PC-3 (cell line): ENCODE measurements at regions not wholly inside any gene's neighbourhood (a gene's known extent, or its start where the extent isn't known, plus 50 kb on each side); places are given as distances from the start of the nearest gene placed in this dataset.

ENCODE experiments used
- EZH2 ChIP-seq: fragments of 300-600 bp; sonication (generic); IDR thresholded peaks from one replicate; pipeline ENCODE4 v1.6.1; 2017; ENCODE audit warnings: antibody characterized with exemption, mild to moderate bottlenecking, low read length; ENCODE audit not compliant: unreplicated experiment
- TF ChIP-seq, protein P1 (sequence below): fragments of 300-600 bp; sonication (generic); conservative IDR thresholded peaks from 2 replicates; pipeline ENCODE4 v1.5.1; 2017; ENCODE audit warnings: antibody characterized with exemption, low read depth, mild to moderate bottlenecking, low read length

DNA sequence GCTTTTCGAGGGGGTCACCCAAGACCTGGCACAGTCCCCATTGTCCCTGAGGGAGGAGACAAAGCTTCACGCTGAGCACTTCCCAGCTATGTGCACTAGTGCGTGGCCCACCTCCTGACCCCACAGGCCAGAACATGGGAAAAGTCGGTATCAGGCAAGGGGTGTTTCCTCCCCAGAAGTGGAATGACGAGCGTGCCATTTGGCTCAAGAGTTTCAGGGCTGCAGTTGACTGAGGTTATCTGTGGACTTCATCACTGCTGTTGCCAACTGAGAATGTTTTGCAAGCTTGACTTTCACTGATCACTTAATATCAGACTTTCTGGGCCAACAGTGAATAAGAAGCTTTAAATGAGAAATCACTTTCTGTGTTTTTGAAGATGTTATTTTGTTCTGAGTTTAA is 137.0 kb upstream of the AFDN start:
- TF ChIP-seq, protein P1, sequence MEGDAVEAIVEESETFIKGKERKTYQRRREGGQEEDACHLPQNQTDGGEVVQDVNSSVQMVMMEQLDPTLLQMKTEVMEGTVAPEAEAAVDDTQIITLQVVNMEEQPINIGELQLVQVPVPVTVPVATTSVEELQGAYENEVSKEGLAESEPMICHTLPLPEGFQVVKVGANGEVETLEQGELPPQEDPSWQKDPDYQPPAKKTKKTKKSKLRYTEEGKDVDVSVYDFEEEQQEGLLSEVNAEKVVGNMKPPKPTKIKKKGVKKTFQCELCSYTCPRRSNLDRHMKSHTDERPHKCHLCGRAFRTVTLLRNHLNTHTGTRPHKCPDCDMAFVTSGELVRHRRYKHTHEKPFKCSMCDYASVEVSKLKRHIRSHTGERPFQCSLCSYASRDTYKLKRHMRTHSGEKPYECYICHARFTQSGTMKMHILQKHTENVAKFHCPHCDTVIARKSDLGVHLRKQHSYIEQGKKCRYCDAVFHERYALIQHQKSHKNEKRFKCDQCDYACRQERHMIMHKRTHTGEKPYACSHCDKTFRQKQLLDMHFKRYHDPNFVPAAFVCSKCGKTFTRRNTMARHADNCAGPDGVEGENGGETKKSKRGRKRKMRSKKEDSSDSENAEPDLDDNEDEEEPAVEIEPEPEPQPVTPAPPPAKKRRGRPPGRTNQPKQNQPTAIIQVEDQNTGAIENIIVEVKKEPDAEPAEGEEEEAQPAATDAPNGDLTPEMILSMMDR: no peak
- TF ChIP-seq EZH2: no peak
